ENCODE measurements at regions not wholly inside any gene's neighbourhood (a gene's known extent, or its start where the extent isn't known, plus 50 kb on each side); places are given as distances from the start of the nearest gene placed in this dataset.

GRCh38 chr7:26553128-26553527 lies 261.5 kb downstream of the SNX10 start:
- TF ChIP-seq RCOR1 (IDR thresholded peaks at IDR 0.05; ENCODE audit: insufficient replicate concordance, low read length): no peak
- no peak for TF ChIP-seq CTCF (conservative IDR thresholded peaks at IDR 0.05; ENCODE audit: low read depth, low read length)
- TF ChIP-seq MXI1 (IDR thresholded peaks at IDR 0.05; ENCODE audit: borderline replicate concordance, low read depth, low read length): no peak
- TF ChIP-seq POLR2A (IDR thresholded peaks at IDR 0.05; ENCODE audit: low read depth, low read length): no peak
- TF ChIP-seq RFX5 (IDR thresholded peaks at IDR 0.05; ENCODE audit: low read depth, low read length): no peak
- TF ChIP-seq RAD21 (IDR thresholded peaks at IDR 0.05; ENCODE audit: low read length): no peak
- no peak for TF ChIP-seq FOS (IDR thresholded peaks at IDR 0.05; ENCODE audit: low read depth, low read length)
- TF ChIP-seq USF2 (IDR thresholded peaks at IDR 0.05; ENCODE audit: low read depth, low read length): no peak
- no peak for TF ChIP-seq CEBPB (IDR thresholded peaks at IDR 0.05; ENCODE audit: low read depth, low read length)
- TF ChIP-seq SMC3 (IDR thresholded peaks at IDR 0.05; ENCODE audit: low read depth, low read length): no peak
- no peak for TF ChIP-seq BHLHE40 (IDR thresholded peaks at IDR 0.05; ENCODE audit: low read depth, low read length)
- TF ChIP-seq ELK1 (IDR thresholded peaks at IDR 0.05; ENCODE audit: borderline replicate concordance, low read depth, low read length): no peak
- no peak for TF ChIP-seq MAFK (IDR thresholded peaks at IDR 0.05; ENCODE audit: low read depth, low read length)
- TF ChIP-seq MAZ (IDR thresholded peaks at IDR 0.05; ENCODE audit: borderline replicate concordance, low read depth, low read length): no peak
